Testis (tissue), 2 donors: ENCODE measurements at regions not wholly inside any gene's neighbourhood (a gene's known extent, or its start where the extent isn't known, plus 50 kb on each side); places are given as distances from the start of the nearest gene placed in this dataset.

ENCODE experiments used
- DNase-seq: peaks from one replicate; pipeline ENCODE4 v3.0.0-alpha.2; 2019
- H3K27ac ChIP-seq, 2 donors: fragments of 200-600 bp; sonication (generic); one replicate each; pipeline ENCODE4 v1.5.1; 2019
- H3K27me3 ChIP-seq: fragments of 200-600 bp; sonication (generic); one replicate; pipeline ENCODE4 v1.5.1; 2019
- H3K36me3 ChIP-seq: fragments of 200-600 bp; sonication (generic); one replicate; pipeline ENCODE4 v1.5.1; 2017; ENCODE audit warnings: low read depth; ENCODE audit errors: missing control alignments
- H3K4me1 ChIP-seq: fragments of 200-600 bp; sonication (generic); one replicate; pipeline ENCODE4 v1.5.1; 2019
- H3K4me3 ChIP-seq, 2 donors: fragments of 200-600 bp; sonication (generic); one replicate each; pipeline ENCODE4 v1.5.1; 2017 to 2019
- H3K9me3 ChIP-seq: fragments of 200-600 bp; sonication (generic); one replicate; pipeline ENCODE4 v1.5.1; 2017
- CTCF ChIP-seq, 3 experiments: fragments of 450-650 bp in 2 of 3; fragments of 200-600 bp in 1 of 3; sonication (generic) in 1 of 3; IDR thresholded peaks; one replicate each; pipeline ENCODE4 v1.5.1; 2016 to 2019; ENCODE audit warnings: antibody characterized with exemption in 3 of 3, mild to moderate bottlenecking in 2 of 3, moderate library complexity in 1 of 3
- POLR2A ChIP-seq: fragments of 450-650 bp; IDR thresholded peaks from one replicate; pipeline ENCODE4 v1.6.1; 2017; ENCODE audit warnings: antibody characterized with exemption, mild to moderate bottlenecking, moderate library complexity
- whole genome bisulfite sequencing, 2 donors: methylation state at CpG; one replicate each; pipeline ENCODE4 v1.1.5; 2018; 5-methylcytosine and 5-hydroxymethylcytosine counted together
- intact Hi-C: fragments of 100-400 bp; cut with DNase I; formaldehyde crosslinking; loops from one replicate; pipeline ENCODE4 v1.15.1; 2023; ENCODE audit warnings: low total_unique reads

DNA sequence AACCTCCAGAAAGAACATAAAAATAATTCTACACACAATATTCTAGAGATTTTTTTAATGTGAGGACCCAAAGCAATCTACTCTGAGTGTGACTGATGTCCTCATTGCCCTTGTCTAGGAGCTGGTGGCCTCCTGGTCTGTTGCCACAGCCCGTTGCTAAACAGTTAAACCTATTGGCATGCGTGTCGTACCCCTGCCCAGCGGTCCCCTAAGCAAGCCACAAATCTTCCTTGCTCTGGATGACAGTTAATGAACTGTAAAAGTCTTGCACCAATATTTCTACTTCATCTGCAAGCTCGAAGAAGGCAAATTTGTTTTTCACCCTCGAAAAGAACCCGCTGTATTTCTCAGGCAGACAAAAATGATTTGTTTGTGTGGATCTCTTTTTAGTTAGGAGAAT lies 489.1 kb upstream of the MEX3C start:
- no peaks in the 10 kb centered on the region for H3K36me3 ChIP-seq
- H3K4me3 ChIP-seq: no peak overlapping the region
- no peak overlapping the region for H3K27ac ChIP-seq
- no peak for DNase-seq
- 52 to 61% methylated on average over 7 of the region's 7 CpGs for WGBS, 2 donors
- intact Hi-C loops: no loop called here
- no peaks in the 10 kb centered on the region for H3K9me3 ChIP-seq
- TF ChIP-seq CTCF (IDR thresholded peaks at IDR 0.05) (no peak), POLR2A (no peak)
- no peaks in the 10 kb centered on the region for H3K27me3 ChIP-seq
- H3K4me1 ChIP-seq: no peaks in the 10 kb centered on the region

DNA sequence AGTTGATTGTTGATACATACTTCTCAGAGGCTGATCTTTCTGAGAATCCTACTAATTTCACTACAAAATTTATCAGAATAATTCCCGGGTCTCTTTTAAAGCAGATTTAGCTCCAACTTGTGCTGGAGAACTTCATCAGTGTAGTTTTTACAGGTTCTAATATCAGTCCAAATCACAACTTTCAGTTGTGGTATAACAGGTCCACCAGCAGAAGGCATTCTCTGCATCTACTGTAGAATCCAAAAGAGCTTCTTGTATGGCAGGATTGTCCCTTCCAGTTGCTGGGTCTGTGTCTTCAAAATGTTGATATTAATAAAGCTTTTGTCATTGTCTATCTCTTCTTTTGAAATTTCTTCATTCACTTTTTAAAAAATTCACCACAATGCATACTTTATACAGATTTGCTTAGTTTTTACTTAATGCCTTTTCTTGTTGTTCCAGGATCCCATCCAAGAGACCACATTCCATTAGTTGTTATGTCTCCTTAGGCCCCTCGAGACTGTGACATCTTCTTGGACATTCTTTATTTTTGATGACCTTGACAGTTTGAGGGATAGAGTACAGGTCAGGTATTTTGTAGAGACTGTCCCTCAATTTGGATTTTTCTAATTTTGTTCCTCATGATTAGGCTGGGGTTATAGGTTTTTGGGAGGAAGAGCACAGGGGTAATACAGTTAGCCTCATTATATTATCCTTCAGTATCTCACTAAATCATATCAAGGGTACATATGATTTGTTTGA lies 490.5 kb upstream of the MEX3C start:
- H3K4me1 ChIP-seq: no peaks in the 10 kb centered on the region

GRCh38 chr18:51692612-51693011 lies 495.1 kb upstream of the MEX3C start:
- H3K4me3 ChIP-seq: no peak overlapping the region
- H3K9me3 ChIP-seq: no peaks in the 10 kb centered on the region
- TF ChIP-seq POLR2A (no peak), CTCF (IDR thresholded peaks at IDR 0.05) (no peak)
- intact Hi-C loops: no loop called here
- no peaks in the 10 kb centered on the region for H3K4me1 ChIP-seq
- H3K27ac ChIP-seq: no peak overlapping the region
- no peak for DNase-seq
- no peaks in the 10 kb centered on the region for H3K36me3 ChIP-seq
- 83 to 91% methylated on average over 2 of the region's 2 CpGs for WGBS, 2 donors
- no peaks in the 10 kb centered on the region for H3K27me3 ChIP-seq

More for the DNA sequence above, 490.5 kb upstream of the MEX3C start:
- Histone ChIP-seq H3K4me3 (no peak overlapping the region), H3K9me3 (no peaks in the 10 kb centered on the region), H3K27me3 (no peaks in the 10 kb centered on the region), H3K27ac (no peak overlapping the region), H3K36me3 (no peaks in the 10 kb centered on the region)
- TF ChIP-seq CTCF (IDR thresholded peaks at IDR 0.05) (no peak), POLR2A (no peak)
- no peak for DNase-seq
- 33 to 63% methylated on average over 2 of the region's 2 CpGs for WGBS, 2 donors
- intact Hi-C loops: no loop called here

- WGBS, 2 donors: 64 to 68% methylated on average over 2 of the region's 2 CpGs
- H3K27ac ChIP-seq: no peak overlapping the region
- no peak overlapping the region for H3K4me3 ChIP-seq
- TF ChIP-seq CTCF (IDR thresholded peaks at IDR 0.05) (no peak), POLR2A (no peak)
- H3K36me3 ChIP-seq: no peaks in the 10 kb centered on the region
- no peaks in the 10 kb centered on the region for H3K27me3 ChIP-seq
- H3K9me3 ChIP-seq: no peaks in the 10 kb centered on the region
- intact Hi-C loops: no loop called here
- no peak for DNase-seq
- no peaks in the 10 kb centered on the region for H3K4me1 ChIP-seq
Measured at GRCh38 chr18:51711298-51711889, 513.9 kb upstream of the MEX3C start.

DNA sequence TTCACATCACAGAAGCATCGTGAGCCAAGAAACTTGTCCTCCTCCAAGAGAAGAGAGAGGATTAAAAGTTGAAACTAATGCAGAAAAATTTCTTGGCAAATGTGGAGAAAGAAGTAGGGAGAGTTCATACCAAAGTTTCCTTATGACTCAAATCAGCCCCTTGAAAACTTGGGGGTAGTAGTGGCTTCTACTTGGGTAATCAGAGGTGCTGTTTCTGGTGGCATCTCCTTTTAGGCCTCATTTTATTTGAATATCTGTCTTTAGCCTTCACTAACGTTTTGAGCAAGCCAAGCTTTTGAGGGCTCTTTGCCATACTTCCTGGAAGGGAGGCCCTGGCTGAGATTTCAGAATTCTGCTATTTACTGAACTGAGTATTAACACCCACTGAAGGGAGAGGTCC lies 515.3 kb upstream of the MEX3C start:
- H3K4me1 ChIP-seq: no peaks in the 10 kb centered on the region
- H3K27me3 ChIP-seq: no peaks in the 10 kb centered on the region
- no peaks in the 10 kb centered on the region for H3K36me3 ChIP-seq
- no peak for TF ChIP-seq CTCF (IDR thresholded peaks at IDR 0.05)
- TF ChIP-seq POLR2A: no peak
- WGBS, 2 donors: 63 to 81% methylated on average over 2 of the region's 2 CpGs
- intact Hi-C loops: no loop called here
- H3K4me3 ChIP-seq: no peak overlapping the region
- no peak overlapping the region for H3K27ac ChIP-seq
- H3K9me3 ChIP-seq: no peaks in the 10 kb centered on the region
- no peak for DNase-seq
